IMR-90 (cell line): ENCODE measurements at regions not wholly inside any gene's neighbourhood (a gene's known extent, or its start where the extent isn't known, plus 50 kb on each side); places are given as distances from the start of the nearest gene placed in this dataset.
"Not testable (repeated sequence)": the region's sequence is repeated elsewhere in the genome, so short reads cannot be mapped to it uniquely, and the experiment has no call there.

Source experiments
- ATAC-seq: fragments of 200-7000 bp; cut with Tn5 transposase; 2 replicates; pipeline ENCODE4 v1.9.1; 2020; ENCODE audit warnings: low read depth, mild to moderate bottlenecking, moderate library complexity
- BruUV-seq: library from RNA; stranded (reverse); fragments of 400-500 nt; replicated peaks from 2 replicates; lab custom pipeline; 2021; lab: Mats Ljungman, UMichigan
- CTCF ChIA-PET: fragments of 300-600 bp; formaldehyde crosslinking; extraction: SDS; loops from one replicate; lab custom pipeline; 2021; ENCODE audit warnings: antibody characterized with exemption; lab: Yijun Ruan, JAX
- POLR2A ChIA-PET: fragments of 300-600 bp; sonication (Branson Sonifier 250); formaldehyde crosslinking; loops from one replicate; lab custom pipeline; 2022; ENCODE audit warnings: antibody characterized with exemption; ENCODE audit not compliant: unreplicated experiment; lab: Charles Lee
- DNase-seq: peaks from one replicate; pipeline ENCODE4 v3.0.0; 2013
- H2AFZ ChIP-seq: replicated peaks from 2 replicates; pipeline ENCODE3; 2013; ENCODE audit warnings: low read length, mild to moderate bottlenecking; ENCODE audit not compliant: poor library complexity
- H2AK5ac ChIP-seq: 2 replicates; pipeline ENCODE4 v1.6.1; 2013; ENCODE audit warnings: low read depth, low read length, inconsistent platforms
- H2AK9ac ChIP-seq: replicated peaks from 2 replicates; pipeline ENCODE3; 2013; ENCODE audit warnings: mild to moderate bottlenecking, low read depth, low read length, moderate library complexity; ENCODE audit not compliant: poor library complexity
- H2BK120ac ChIP-seq: 2 replicates; pipeline ENCODE4 v1.6.1; 2013; ENCODE audit warnings: low read depth, low read length, inconsistent platforms
- H2BK15ac ChIP-seq: 3 replicates; pipeline ENCODE4 v1.6.1; 2013; ENCODE audit warnings: low read depth, low read length, inconsistent platforms
- H2BK20ac ChIP-seq: 2 replicates; pipeline ENCODE4 v1.6.1; 2013; ENCODE audit warnings: low read depth, mild to moderate bottlenecking, inconsistent platforms, low read length, moderate library complexity
- H2BK5ac ChIP-seq: 2 replicates; pipeline ENCODE4 v1.6.1; 2013; ENCODE audit warnings: mild to moderate bottlenecking, low read depth, low read length, inconsistent platforms; ENCODE audit not compliant: poor library complexity, severe bottlenecking
- H3K14ac ChIP-seq: replicated peaks from 2 replicates; pipeline ENCODE4 v1.6.1; 2013; ENCODE audit warnings: low read depth, low read length, inconsistent platforms
- H3K18ac ChIP-seq: 2 replicates; pipeline ENCODE4 v1.6.1; 2013; ENCODE audit warnings: low read depth, low read length, control low read depth
- H3K23ac ChIP-seq: 2 replicates; pipeline ENCODE4 v1.6.1; 2013; ENCODE audit warnings: low read depth, low read length, inconsistent platforms
- H3K27ac ChIP-seq: 2 replicates; pipeline ENCODE4 v1.5.1; 2013; ENCODE audit warnings: mild to moderate bottlenecking, control low read depth, low read length; ENCODE audit not compliant: insufficient read depth
- H3K27me3 ChIP-seq: 2 replicates; pipeline ENCODE4 v1.6.1; 2013; ENCODE audit warnings: low read length; ENCODE audit not compliant: control insufficient read depth, insufficient read depth
- H3K36me3 ChIP-seq: 2 replicates; pipeline ENCODE4 v1.6.1; 2013; ENCODE audit warnings: low read length, mixed read lengths; ENCODE audit not compliant: control insufficient read depth, insufficient read depth
- H3K4ac ChIP-seq: 2 replicates; pipeline ENCODE4 v1.6.1; 2013; ENCODE audit warnings: low read depth, low read length, inconsistent platforms
- H3K4me1 ChIP-seq: 2 replicates; pipeline ENCODE4 v1.6.1; 2013; ENCODE audit warnings: low read length, mixed read lengths; ENCODE audit not compliant: control insufficient read depth, insufficient read depth
- H3K4me2 ChIP-seq: 2 replicates; pipeline ENCODE4 v1.6.1; 2013; ENCODE audit warnings: low read depth, mild to moderate bottlenecking, control low read depth, low read length, moderate library complexity
- H3K4me3 ChIP-seq: 2 replicates; pipeline ENCODE4 v1.5.1; 2013; ENCODE audit warnings: low read depth, mild to moderate bottlenecking, control low read depth, low read length, moderate library complexity; ENCODE audit not compliant: insufficient read depth
- H3K56ac ChIP-seq: 2 replicates; pipeline ENCODE4 v1.6.1; 2013; ENCODE audit warnings: low read length, inconsistent platforms; ENCODE audit not compliant: insufficient read depth; ENCODE audit errors: extremely low read depth
- H3K79me1 ChIP-seq, 2 experiments: 2 replicates each; pipeline ENCODE4 v1.6.1; 2013; ENCODE audit warnings: low read length in 2 of 2, inconsistent platforms in 1 of 2, low read depth in 1 of 2
- H3K9ac ChIP-seq: 2 replicates; pipeline ENCODE4 v1.6.1; 2013; ENCODE audit warnings: low read depth, low read length, control low read depth
- H3K9me1 ChIP-seq: 2 replicates; pipeline ENCODE4 v1.6.1; 2013; ENCODE audit warnings: low read length, inconsistent platforms; ENCODE audit not compliant: insufficient read depth
- H3K9me3 ChIP-seq: 2 replicates; pipeline ENCODE4 v1.6.1; 2013; ENCODE audit warnings: low read length; ENCODE audit not compliant: control insufficient read depth, insufficient read depth
- H4K20me1 ChIP-seq: 2 replicates; pipeline ENCODE4 v1.6.1; 2013; ENCODE audit warnings: low read length, inconsistent platforms; ENCODE audit not compliant: insufficient read depth
- H4K5ac ChIP-seq: 2 replicates; pipeline ENCODE4 v1.6.1; 2013; ENCODE audit warnings: mild to moderate bottlenecking, low read depth, low read length, control low read depth
- H4K8ac ChIP-seq, 2 experiments: 2 replicates each; pipeline ENCODE4 v1.6.1; 2013; ENCODE audit warnings: low read depth in 2 of 2, low read length in 2 of 2, control low read depth in 1 of 2, inconsistent platforms in 1 of 2
- H4K91ac ChIP-seq: 2 replicates; pipeline ENCODE4 v1.6.1; 2013; ENCODE audit warnings: low read depth, low read length, inconsistent platforms; ENCODE audit not compliant: insufficient read depth
- WGBS, 2 experiments: methylation state at CpG; one replicate each; pipeline versions ENCODE4 v1.1.5 to v1.1.7; 2013; ENCODE audit warnings: missing lambda C conversion rate in 2 of 2; ENCODE audit not compliant: insufficient read length in 1 of 2; ENCODE audit errors: extremely low coverage in 2 of 2; 5-methylcytosine and 5-hydroxymethylcytosine counted together
- dilution Hi-C: fragments of 300-500 bp; cut with HindIII; formaldehyde crosslinking; loops from one replicate; pipeline ENCODE4 v1.14.3; 2018; ENCODE audit warnings: low sequenced_read_pairs; ENCODE audit not compliant: unreplicated experiment
- in situ Hi-C: fragments of 300-500 bp; cut with MboI; formaldehyde crosslinking; loops from 3 replicates; pipeline ENCODE4 v1.14.3; 2019; ENCODE audit warnings: low sequenced_read_pairs, inconsistent platforms, mixed read lengths
- intact Hi-C: fragments of 100-400 bp; cut with micrococcal nuclease; formaldehyde crosslinking; loops from 2 replicates; pipeline ENCODE4 v1.10.0; 2022

- dilution Hi-C loops, H2BK15ac ChIP-seq, H3K9me1 ChIP-seq, H3K79me1 ChIP-seq, BruUV-seq, DNase-seq, H2BK20ac ChIP-seq, H3K14ac ChIP-seq, H3K4me1 ChIP-seq, intact Hi-C loops, CTCF ChIA-PET, H2AFZ ChIP-seq, H3K36me3 ChIP-seq, H3K27ac ChIP-seq, H3K18ac ChIP-seq, H3K27me3 ChIP-seq, H4K91ac ChIP-seq, H2AK9ac ChIP-seq, H2BK5ac ChIP-seq, H3K56ac ChIP-seq, H4K8ac ChIP-seq, H3K23ac ChIP-seq, in situ Hi-C loops, H3K4me3 ChIP-seq, H2BK120ac ChIP-seq, H2AK5ac ChIP-seq, H4K20me1 ChIP-seq, POLR2A ChIA-PET, H4K5ac ChIP-seq, H3K9ac ChIP-seq, H3K4ac ChIP-seq, H3K9me3 ChIP-seq, H3K4me2 ChIP-seq, ATAC-seq: not testable (repeated sequence)
- WGBS, 2 experiments = no CpG with 5 or more reads among the region's 6 CpGs
These were observed 899.6 kb downstream of the TUBA3C start for GRCh38 chr13:18281829-18282597.

- H3K27ac ChIP-seq, dilution Hi-C loops, H3K9me1 ChIP-seq, H3K9me3 ChIP-seq, H3K23ac ChIP-seq, H2AFZ ChIP-seq, H3K4ac ChIP-seq, POLR2A ChIA-PET, H4K5ac ChIP-seq, H4K8ac ChIP-seq, H2BK20ac ChIP-seq, DNase-seq, CTCF ChIA-PET, in situ Hi-C loops, H2AK5ac ChIP-seq, H4K91ac ChIP-seq, H4K20me1 ChIP-seq, H3K27me3 ChIP-seq, BruUV-seq, intact Hi-C loops, H3K9ac ChIP-seq, H3K4me1 ChIP-seq, H3K18ac ChIP-seq, H3K56ac ChIP-seq, H3K4me2 ChIP-seq, H2BK5ac ChIP-seq, H3K79me1 ChIP-seq, H3K36me3 ChIP-seq, H2BK120ac ChIP-seq, ATAC-seq, H3K14ac ChIP-seq, H2BK15ac ChIP-seq, H2AK9ac ChIP-seq, H3K4me3 ChIP-seq: not testable (repeated sequence)
- no CpG with 5 or more reads among the region's 11 CpGs for WGBS, 2 experiments
These were observed 900.5 kb downstream of the TUBA3C start for GRCh38 chr13:18280904-18281828.
